Muscle of leg (tissue), 3 donors: ENCODE measurements at regions not wholly inside any gene's neighbourhood (a gene's known extent, or its start where the extent isn't known, plus 50 kb on each side); places are given as distances from the start of the nearest gene placed in this dataset.
"Not testable (repeated sequence)": the region's sequence is repeated elsewhere in the genome, so short reads cannot be mapped to it uniquely, and the experiment has no call there.

Source experiments
- DNase-seq: peaks from one replicate; pipeline ENCODE4 v3.0.0; 2013
- H3K27ac ChIP-seq: one replicate; pipeline ENCODE4 v1.5.1; 2013; ENCODE audit warnings: mild to moderate bottlenecking, low read length, control low read depth
- H3K27me3 ChIP-seq: one replicate; pipeline ENCODE4 v1.6.1; 2013; ENCODE audit warnings: low read length; ENCODE audit not compliant: control insufficient read depth, insufficient read depth
- H3K36me3 ChIP-seq: one replicate; pipeline ENCODE4 v1.6.1; 2013; ENCODE audit warnings: low read length; ENCODE audit not compliant: control insufficient read depth, insufficient read depth
- H3K4me1 ChIP-seq: one replicate; pipeline ENCODE4 v1.6.1; 2013; ENCODE audit warnings: low read length; ENCODE audit not compliant: control insufficient read depth, insufficient read depth
- H3K4me3 ChIP-seq: one replicate; pipeline ENCODE4 v1.5.1; 2013; ENCODE audit warnings: low read length, control low read depth
- H3K9me3 ChIP-seq: replicated peaks from 2 replicates; pipeline ENCODE4 v1.6.1; 2013; ENCODE audit warnings: low read depth, low read length; ENCODE audit not compliant: control insufficient read depth
- WGBS: methylation state at CpG from one replicate; pipeline ENCODE4 v1.1.5; 2013; ENCODE audit warnings: missing lambda C conversion rate; ENCODE audit not compliant: insufficient coverage; 5-methylcytosine and 5-hydroxymethylcytosine counted together

- Histone ChIP-seq H3K4me1 (no peaks in the 10 kb centered on the region), H3K36me3 (no peaks in the 10 kb centered on the region), H3K27me3 (no peaks in the 10 kb centered on the region), H3K9me3 (no peaks in the 10 kb centered on the region), H3K4me3 (no peak overlapping the region), H3K27ac (no peak overlapping the region)
- WGBS, result 75% methylated on average over 2 of the region's 5 CpGs
- DNase-seq, result peak; percentile 6
These were observed 162.0 kb downstream of the IPO8 start for GRCh38 chr12:30533558-30534265.

GRCh38 chr12:30531731-30532678 lies 163.7 kb downstream of the IPO8 start:
- no peak for DNase-seq
- Histone ChIP-seq H3K27me3 (no peaks in the 10 kb centered on the region), H3K9me3 (no peaks in the 10 kb centered on the region), H3K36me3 (no peaks in the 10 kb centered on the region), H3K27ac (no peak overlapping the region), H3K4me1 (no peaks in the 10 kb centered on the region), H3K4me3 (no peak overlapping the region)
- WGBS, result 82% methylated on average over 2 of the region's 8 CpGs

GRCh38 chr12:30529489-30530269 lies 166.0 kb downstream of the IPO8 start:
- no peak for DNase-seq
- 50% methylated on average over 1 of the region's 4 CpGs for WGBS
- Histone ChIP-seq H3K4me3 (no peak overlapping the region), H3K27ac (no peak overlapping the region), H3K36me3 (no peaks in the 10 kb centered on the region), H3K9me3 (no peaks in the 10 kb centered on the region), H3K27me3 (no peaks in the 10 kb centered on the region), H3K4me1 (no peaks in the 10 kb centered on the region)

- DNase-seq, result no peak
- no peak overlapping the region for H3K4me3 ChIP-seq
- no peaks in the 10 kb centered on the region for H3K27me3 ChIP-seq
- no peaks in the 10 kb centered on the region for H3K4me1 ChIP-seq
- WGBS, result 85% methylated on average over 2 of the region's 4 CpGs
- H3K9me3 ChIP-seq, result no peaks in the 10 kb centered on the region
- H3K27ac ChIP-seq, result no peak overlapping the region
- H3K36me3 ChIP-seq, result no peaks in the 10 kb centered on the region
These were observed 170.5 kb downstream of the IPO8 start for GRCh38 chr12:30525171-30525570.

- H3K9me3 ChIP-seq, H3K27ac ChIP-seq, H3K4me3 ChIP-seq, H3K4me1 ChIP-seq, H3K27me3 ChIP-seq, DNase-seq, H3K36me3 ChIP-seq: not testable (repeated sequence)
- no CpG with 5 or more reads among the region's 4 CpGs for WGBS
These were observed 175.4 kb downstream of the IPO8 start for GRCh38 chr12:30520285-30520684.

- Histone ChIP-seq H3K36me3 (no peaks in the 10 kb centered on the region), H3K4me3 (no peak overlapping the region), H3K27me3 (no peaks in the 10 kb centered on the region), H3K9me3 (no peaks in the 10 kb centered on the region), H3K4me1 (no peaks in the 10 kb centered on the region), H3K27ac (no peak overlapping the region)
- WGBS, result 89% methylated on average over 5 of the region's 6 CpGs
- no peak for DNase-seq
These were observed 176.1 kb downstream of the IPO8 start for GRCh38 chr12:30519535-30519934.

GRCh38 chr12:30517320-30517719 lies 178.3 kb downstream of the IPO8 start:
- H3K4me1 ChIP-seq, result no peaks in the 10 kb centered on the region
- H3K27me3 ChIP-seq, result no peaks in the 10 kb centered on the region
- H3K9me3 ChIP-seq, result no peaks in the 10 kb centered on the region
- DNase-seq, result no peak
- no peaks in the 10 kb centered on the region for H3K36me3 ChIP-seq
- no CpG with 5 or more reads among the region's 1 CpG for WGBS
- H3K27ac ChIP-seq, result no peak overlapping the region
- H3K4me3 ChIP-seq, result no peak overlapping the region

GRCh38 chr12:30515351-30515750 lies 180.3 kb downstream of the IPO8 start:
- Histone ChIP-seq H3K27me3 (no peaks in the 10 kb centered on the region), H3K27ac (no peak overlapping the region), H3K4me1 (no peaks in the 10 kb centered on the region), H3K36me3 (no peaks in the 10 kb centered on the region), H3K9me3 (no peaks in the 10 kb centered on the region), H3K4me3 (no peak overlapping the region)
- WGBS, result no CpG with 5 or more reads among the region's 2 CpGs
- DNase-seq, result peak; percentile 51

- DNase-seq, result no peak
- Histone ChIP-seq H3K36me3 (no peaks in the 10 kb centered on the region), H3K4me1 (no peaks in the 10 kb centered on the region), H3K4me3 (no peak overlapping the region), H3K27ac (no peak overlapping the region), H3K9me3 (no peaks in the 10 kb centered on the region), H3K27me3 (no peaks in the 10 kb centered on the region)
- no CpG with 5 or more reads among the region's 5 CpGs for WGBS
These were observed 181.0 kb downstream of the IPO8 start for GRCh38 chr12:30514666-30515065.
